Stimulated activated CD8-positive, alpha-beta memory T cell treated with anti-CD3 and anti-CD28 coated beads, Interleukin-15, amount 100 ng/mL, for 1 hour (primary cell): ENCODE measurements at regions not wholly inside any gene's neighbourhood (a gene's known extent, or its start where the extent isn't known, plus 50 kb on each side); places are given as distances from the start of the nearest gene placed in this dataset.
"Not testable (repeated sequence)": the region's sequence is repeated elsewhere in the genome, so short reads cannot be mapped to it uniquely, and the experiment has no call there.

Experiments
- DNase-seq: peaks from one replicate; pipeline ENCODE4 v3.0.0-alpha.2; 2020; ENCODE audit warnings: low read depth

DNA sequence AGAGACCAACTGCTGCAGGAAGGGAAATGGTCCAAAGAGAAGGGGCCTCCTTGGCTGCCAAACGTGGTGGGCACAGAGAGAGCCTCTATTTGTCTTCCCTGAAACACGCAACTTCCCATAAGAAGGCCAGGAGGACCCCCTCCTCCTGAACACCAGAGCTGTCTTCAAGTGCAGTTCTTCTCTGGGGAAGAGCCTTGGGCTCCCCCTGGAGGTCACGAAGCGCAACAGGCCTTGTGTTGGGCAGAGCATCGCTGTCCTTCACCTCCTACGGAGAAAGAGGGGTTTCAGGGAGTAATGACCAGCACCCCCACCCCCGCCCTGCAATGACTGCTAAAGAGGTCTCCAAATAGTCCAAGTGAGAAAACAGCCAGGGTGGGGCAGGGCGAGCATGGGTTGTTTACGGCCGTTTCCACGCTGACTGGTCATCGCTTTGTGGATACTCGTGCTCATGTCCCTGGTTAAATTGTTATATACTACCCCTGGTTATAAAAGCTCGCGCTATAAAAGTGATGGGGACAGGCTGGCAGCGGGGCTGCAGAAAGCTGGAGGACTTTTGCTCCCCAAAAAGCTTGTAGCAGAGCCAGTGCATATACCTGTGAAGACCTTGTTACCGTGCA, 397.5 kb upstream of the ATP10A start:
- no peak for DNase-seq

DNA sequence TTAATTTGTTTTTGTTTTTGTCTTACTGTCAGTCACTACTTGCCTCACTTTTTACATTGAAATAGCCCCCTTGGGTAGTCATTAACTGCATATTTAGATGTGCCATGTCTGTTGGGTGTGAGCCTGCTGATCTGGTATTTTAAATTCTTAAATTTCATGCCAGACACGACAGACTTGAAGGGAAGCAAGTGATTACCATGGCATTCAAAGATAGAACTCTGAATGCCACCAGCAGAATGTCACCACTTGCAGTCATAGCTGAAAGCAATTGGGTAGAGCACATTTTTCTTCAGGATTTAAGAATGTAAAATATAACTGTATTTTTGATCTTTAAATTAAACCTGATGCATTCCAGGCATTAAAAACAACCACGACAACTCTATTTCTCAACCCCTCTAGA, 396.5 kb upstream of the ATP10A start:
- no peak for DNase-seq

GRCh38 chr15:26244782-26245181, 381.7 kb upstream of the ATP10A start:
- not testable (repeated sequence) for DNase-seq

DNA sequence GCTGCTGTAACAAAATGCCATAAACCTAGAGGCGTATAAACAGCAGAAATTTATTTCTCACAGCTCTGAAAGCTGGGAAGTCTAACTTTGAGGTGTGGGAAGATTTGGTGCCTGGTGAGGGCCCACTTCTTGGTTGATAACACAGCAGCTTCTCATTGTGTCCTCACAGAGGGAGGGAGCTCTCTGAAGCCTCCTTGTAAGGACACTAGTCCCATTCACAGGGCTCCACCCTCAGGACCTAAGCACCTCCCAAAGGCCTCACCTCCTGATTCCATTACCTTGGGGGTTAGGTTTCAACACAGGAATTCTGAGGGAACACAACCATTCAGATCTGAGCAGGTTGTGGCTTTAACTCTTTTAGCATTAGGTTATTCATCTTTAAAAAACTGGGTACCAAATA, 380.3 kb upstream of the ATP10A start:
- DNase-seq = no peak

- no peak for DNase-seq
Measured at GRCh38 chr15:26242565-26243071, 379.5 kb upstream of the ATP10A start.

- DNase-seq = no peak
Measured at GRCh38 chr15:26235864-26236263, 372.7 kb upstream of the ATP10A start.

DNA sequence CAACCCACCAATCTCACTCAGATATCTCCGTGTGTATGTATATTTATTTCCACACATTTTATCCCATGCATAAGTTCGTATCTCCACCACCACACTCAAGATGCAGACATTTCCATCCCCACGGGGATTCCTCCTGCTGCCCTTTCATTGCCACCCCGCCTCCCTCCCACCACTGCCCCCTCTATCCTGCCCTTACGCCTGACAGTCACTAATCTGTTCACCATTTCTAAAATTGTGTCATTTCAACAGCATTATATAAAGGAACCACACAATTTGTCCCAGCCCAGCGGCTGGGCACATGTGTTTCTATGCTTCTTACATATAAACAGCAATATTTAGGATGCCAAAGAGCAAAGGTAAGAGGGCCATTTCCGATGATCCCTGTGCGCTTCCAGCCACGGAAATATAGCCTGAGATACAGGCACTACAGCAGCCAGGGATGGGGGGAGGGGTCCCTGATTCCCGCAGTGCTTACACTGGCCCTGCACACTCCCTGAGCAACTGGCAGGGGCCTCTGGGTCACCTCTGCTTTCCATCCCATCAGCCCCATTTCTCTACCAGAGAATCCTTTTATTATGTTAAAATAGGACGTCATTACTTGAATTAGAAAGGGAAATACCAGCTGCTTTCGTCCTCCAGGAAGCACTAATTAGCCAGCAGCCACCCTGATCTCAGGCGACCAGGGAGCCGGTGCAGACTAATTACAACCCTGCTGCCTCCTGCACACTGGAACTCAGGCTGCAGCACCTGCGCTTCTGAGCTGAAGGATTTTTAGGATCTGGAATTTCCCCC, 372.0 kb upstream of the ATP10A start:
- DNase-seq = no peak

DNA sequence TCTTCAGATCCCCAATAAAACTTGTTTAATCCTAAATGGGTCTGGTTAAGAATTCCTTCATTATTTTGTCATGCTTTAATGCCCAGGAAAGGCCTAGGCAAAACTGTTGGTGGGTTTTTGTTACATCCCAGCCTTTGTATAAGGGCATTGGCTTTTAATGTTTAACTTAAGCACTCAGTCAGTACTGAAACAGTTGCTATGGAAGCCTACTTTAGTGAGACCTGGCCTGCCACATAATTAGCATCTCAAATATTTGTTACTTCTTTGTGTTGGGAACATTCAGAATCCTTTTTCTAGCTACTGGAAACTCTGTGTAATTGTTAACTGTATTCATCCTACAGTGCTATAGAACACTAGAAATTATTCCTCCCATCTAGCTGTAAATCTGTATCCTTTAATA, 369.6 kb upstream of the ATP10A start:
- DNase-seq = no peak

DNA sequence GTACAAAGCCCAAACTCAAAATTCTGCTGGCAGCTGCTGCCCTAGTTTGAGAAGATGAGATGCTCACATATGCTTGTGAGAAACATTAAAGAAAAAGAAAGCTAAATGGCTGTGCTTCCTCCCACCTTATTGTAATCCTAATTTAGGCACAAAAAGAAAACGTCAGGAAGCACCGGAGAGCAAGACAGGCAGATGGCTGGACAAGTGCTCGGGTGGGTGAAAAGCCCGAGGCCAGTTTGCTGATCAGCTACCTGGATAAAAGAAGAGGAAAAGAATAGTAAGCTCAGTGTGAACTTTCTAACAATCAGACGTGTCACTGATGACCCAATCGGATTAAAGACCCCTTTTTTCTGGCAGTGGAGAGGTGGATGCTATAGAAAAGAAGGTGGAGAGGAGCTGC, 368.0 kb upstream of the ATP10A start:
- no peak for DNase-seq

DNA sequence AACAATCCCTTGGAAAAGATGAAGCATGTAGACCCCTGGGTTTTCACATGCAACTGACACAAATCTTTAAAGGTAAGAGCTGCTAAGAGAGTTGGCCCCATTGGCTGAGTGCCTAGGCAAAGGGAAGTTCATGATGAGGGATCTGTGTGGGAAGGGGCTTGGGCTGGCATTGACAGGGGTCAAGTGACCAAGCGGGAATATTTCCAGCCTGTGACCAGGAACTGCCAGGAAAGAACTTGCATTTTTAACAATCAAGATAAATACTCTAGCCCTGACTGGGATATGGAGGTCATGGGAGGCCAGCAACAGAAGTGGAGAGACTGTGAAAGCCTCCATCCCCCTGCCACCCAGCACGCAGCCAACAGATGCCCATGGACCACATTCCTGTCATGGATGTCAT, 361.1 kb upstream of the ATP10A start:
- no peak for DNase-seq

- DNase-seq = no peak
Measured at GRCh38 chr15:26223720-26224119, 360.6 kb upstream of the ATP10A start.

DNA sequence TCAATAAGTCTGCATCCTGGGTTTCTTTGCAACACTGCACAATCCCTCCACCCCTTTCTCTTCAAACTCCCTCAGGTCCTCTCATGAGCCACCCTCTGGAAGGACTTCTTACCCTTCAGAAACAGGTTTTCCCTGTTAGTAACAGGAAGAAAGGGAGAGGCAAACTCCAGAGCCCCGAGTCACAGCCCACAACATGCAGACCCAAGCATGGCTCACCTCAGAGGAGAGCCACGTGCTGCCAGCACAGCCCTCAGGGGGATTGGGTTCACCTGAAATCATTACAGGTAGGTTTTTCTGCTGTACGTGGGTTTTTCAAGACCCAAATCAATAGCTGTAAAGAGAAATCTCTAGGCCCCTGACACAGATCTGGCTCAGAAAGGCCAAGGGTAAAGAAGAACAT, 359.7 kb upstream of the ATP10A start:
- no peak for DNase-seq

GRCh38 chr15:26217043-26217442, 353.9 kb upstream of the ATP10A start:
- DNase-seq = not testable (repeated sequence)

DNA sequence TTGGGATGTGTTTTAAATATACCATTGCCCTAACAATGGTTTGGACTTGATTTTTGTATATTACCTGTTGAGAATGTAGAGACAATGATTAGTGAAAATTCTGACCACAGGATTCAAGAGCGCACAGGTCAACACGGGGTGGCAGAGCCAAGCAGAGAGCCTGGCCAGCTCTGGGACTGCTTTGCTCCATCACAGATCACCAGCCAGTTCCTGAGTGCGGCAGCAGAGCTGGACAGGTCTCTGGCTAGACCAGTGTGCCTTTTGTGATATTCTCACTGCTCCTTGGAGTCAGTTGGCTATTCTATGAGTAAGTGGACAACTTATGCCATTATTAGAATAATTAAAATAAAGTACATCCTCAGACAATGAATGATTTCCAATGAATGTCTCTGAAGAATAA, 351.2 kb upstream of the ATP10A start:
- no peak for DNase-seq

- no peak for DNase-seq
Measured at GRCh38 chr15:26213427-26213826, 350.3 kb upstream of the ATP10A start.

DNA sequence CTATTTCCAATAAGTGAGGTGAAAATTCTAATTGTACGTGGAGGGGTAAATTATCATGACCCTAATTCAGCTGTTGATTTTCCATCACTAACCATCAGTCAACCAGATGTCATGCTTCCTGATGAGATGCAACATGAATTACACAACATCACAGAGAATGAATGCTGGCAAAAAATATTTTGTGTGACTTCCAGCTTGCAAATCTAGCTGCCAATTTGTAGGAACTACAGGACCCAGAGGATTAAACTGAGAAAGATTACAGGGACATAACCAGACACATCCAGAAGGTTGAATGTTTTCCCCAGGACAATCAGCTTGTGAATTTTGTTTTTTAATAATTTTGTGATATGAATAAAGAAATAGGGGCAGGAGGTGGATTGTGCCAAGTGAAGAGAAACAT, 349.0 kb upstream of the ATP10A start:
- DNase-seq = no peak

- no peak for DNase-seq
Measured at GRCh38 chr15:26210980-26211379, 347.9 kb upstream of the ATP10A start.

- no peak for DNase-seq
Measured at GRCh38 chr15:26201177-26201858, 338.2 kb upstream of the ATP10A start.

- no peak for DNase-seq
Measured at GRCh38 chr15:26200427-26200826, 337.3 kb upstream of the ATP10A start.

- DNase-seq = no peak
Measured at GRCh38 chr15:26197719-26198118, 334.6 kb upstream of the ATP10A start.

GRCh38 chr15:26197060-26197459, 333.9 kb upstream of the ATP10A start:
- DNase-seq = no peak

DNA sequence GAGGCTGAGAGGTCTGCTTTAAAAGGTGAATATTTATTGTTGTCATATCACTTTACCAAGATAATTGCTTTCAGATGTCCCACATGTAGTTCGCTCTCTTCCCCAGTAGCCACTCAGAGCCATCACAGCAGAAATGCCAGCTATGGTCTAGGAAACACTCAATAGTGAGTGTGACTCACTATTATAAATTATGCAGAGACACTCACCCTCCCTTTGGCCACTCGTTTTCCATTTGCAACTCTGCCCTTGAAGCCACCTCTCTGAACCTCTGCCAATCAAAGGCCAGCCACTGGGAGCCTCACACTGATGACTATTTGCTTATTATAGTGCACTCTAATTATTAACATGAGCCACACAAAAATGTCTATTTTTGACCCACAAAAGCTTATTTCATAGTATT, 328.1 kb upstream of the ATP10A start:
- DNase-seq = no peak

DNA sequence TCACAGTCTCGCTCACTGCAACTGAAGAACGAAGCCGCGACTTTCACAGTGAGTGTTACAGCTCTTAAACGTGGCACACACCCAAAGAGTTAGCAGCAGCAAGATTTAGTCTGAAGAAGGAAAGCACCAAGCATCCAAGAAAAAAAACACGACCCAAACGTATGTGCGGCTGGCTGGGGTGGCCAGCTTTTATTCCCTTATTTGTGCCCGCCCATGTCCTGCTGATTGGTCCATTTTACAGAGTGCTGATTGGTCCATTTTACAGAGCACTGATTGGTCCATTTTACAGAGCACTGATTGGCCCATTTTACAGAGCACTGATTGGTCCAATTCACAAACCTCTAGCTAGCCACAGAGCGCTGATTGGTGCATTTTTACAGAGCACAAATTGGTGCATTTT, 323.0 kb upstream of the ATP10A start:
- not testable (repeated sequence) for DNase-seq
